Endothelial cell of umbilical vein (primary cell): ENCODE measurements at regions not wholly inside any gene's neighbourhood (a gene's known extent, or its start where the extent isn't known, plus 50 kb on each side); places are given as distances from the start of the nearest gene placed in this dataset.

Experiments
- CTCF ChIP-seq, 2 donors: IDR thresholded peaks; 1 replicate in 1 of 2; 2 replicates in 1 of 2; pipeline ENCODE4 v1.5.1; 2011; ENCODE audit warnings: low read length in 2 of 2, mild to moderate bottlenecking in 2 of 2, moderate library complexity in 2 of 2, control low read depth in 1 of 2, inconsistent platforms in 1 of 2, low read depth in 1 of 2; ENCODE audit not compliant: insufficient read depth in 1 of 2; ENCODE audit errors: extremely low read depth in 1 of 2
- EZH2 ChIP-seq: IDR thresholded peaks from 2 replicates; pipeline ENCODE4 v1.6.1; 2012; ENCODE audit warnings: borderline replicate concordance, low read depth, mild to moderate bottlenecking, moderate library complexity, low read length, inconsistent platforms; ENCODE audit not compliant: severe bottlenecking
- GATA2 ChIP-seq: IDR thresholded peaks from 2 replicates; pipeline ENCODE4 v1.7.0; 2011; ENCODE audit warnings: low read depth, mild to moderate bottlenecking, moderate library complexity, mixed read lengths, low read length; ENCODE audit not compliant: insufficient read length, insufficient read depth
- JUN ChIP-seq: IDR thresholded peaks from 2 replicates; pipeline ENCODE4 v1.6.1; 2011; ENCODE audit warnings: borderline replicate concordance, low read depth; ENCODE audit not compliant: insufficient read length, insufficient read depth
- POLR2A ChIP-seq: IDR thresholded peaks from 2 replicates; pipeline ENCODE4 v1.6.1; 2012; ENCODE audit warnings: low read depth, mild to moderate bottlenecking, control low read depth, low read length
- POLR2AphosphoS5 ChIP-seq: IDR thresholded peaks from 2 replicates; pipeline ENCODE4 v1.6.1; 2012; ENCODE audit warnings: low read depth, mild to moderate bottlenecking, control low read depth, low read length, moderate library complexity; ENCODE audit not compliant: insufficient read depth

GRCh38 chr1:229170778-229171505 is 100.0 kb upstream of the RAB4A start:
- TF ChIP-seq CTCF (IDR thresholded peaks at IDR 0.05; ENCODE audit: extremely low read depth in 1 of 2, insufficient read depth in 1 of 2, low read depth in 1 of 2, low read length in 2 of 2) (no peak), POLR2A (no peak), POLR2AphosphoS5 (no peak), EZH2 (no peak), JUN (no peak), GATA2 (no peak)
